Keratinocyte (primary cell): ENCODE measurements at regions not wholly inside any gene's neighbourhood (a gene's known extent, or its start where the extent isn't known, plus 50 kb on each side); places are given as distances from the start of the nearest gene placed in this dataset.

Source experiments
- CTCF ChIP-seq, 3 experiments: IDR thresholded peaks in 1 of 3; conservative IDR thresholded peaks in 1 of 3; optimal IDR thresholded peaks in 1 of 3; 2 replicates in 2 of 3; 3 replicates in 1 of 3; pipeline versions ENCODE3 to v1.5.1; 2011; ENCODE audit warnings: low read length in 3 of 3, mild to moderate bottlenecking in 3 of 3, moderate library complexity in 2 of 3, control low read depth in 1 of 3, inconsistent platforms in 1 of 3; ENCODE audit not compliant: insufficient read depth in 2 of 3; ENCODE audit errors: extremely low read depth in 1 of 3
- EZH2 ChIP-seq: IDR thresholded peaks from one replicate; pipeline ENCODE4 v1.6.1; 2012; ENCODE audit warnings: inconsistent platforms, mild to moderate bottlenecking, low read length, moderate library complexity

GRCh38 chr4:23734000-23734399, 155.8 kb downstream of the PPARGC1A start:
- no peak for TF ChIP-seq EZH2
- no peak for TF ChIP-seq CTCF (optimal IDR thresholded peaks at IDR 0.05 in 1 of 3, IDR thresholded peaks at IDR 0.05 in 1 of 3, conservative IDR thresholded peaks at IDR 0.05 in 1 of 3; ENCODE audit: extremely low read depth in 1 of 3, insufficient read depth in 2 of 3, low read length in 3 of 3)
